Uterus (tissue), 2 donors: ENCODE measurements at regions not wholly inside any gene's neighbourhood (a gene's known extent, or its start where the extent isn't known, plus 50 kb on each side); places are given as distances from the start of the nearest gene placed in this dataset.

Experiments used
- CTCF ChIP-seq, 4 experiments: fragments of 200-600 bp in 2 of 4; fragments of 450-650 bp in 2 of 4; sonication (generic) in 2 of 4; IDR thresholded peaks; one replicate each; pipeline ENCODE4 v1.5.1; 2016 to 2019; ENCODE audit warnings: antibody characterized with exemption in 4 of 4, mild to moderate bottlenecking in 2 of 4, moderate library complexity in 1 of 4
- POLR2A ChIP-seq, 2 donors: fragments of 450-650 bp; IDR thresholded peaks; one replicate each; pipeline ENCODE4 v1.6.1; 2016; ENCODE audit warnings: antibody characterized with exemption in 2 of 2, mild to moderate bottlenecking in 1 of 2, moderate library complexity in 1 of 2

GRCh38 chr6:48894469-48894868 is 568.6 kb downstream of the MMUT start:
- TF ChIP-seq POLR2A (IDR thresholded peaks at IDR 0.05) (no peak), CTCF (IDR thresholded peaks at IDR 0.05) (no peak)
